Hepatocyte (in vitro differentiated cells): ENCODE measurements at regions not wholly inside any gene's neighbourhood (a gene's known extent, or its start where the extent isn't known, plus 50 kb on each side); places are given as distances from the start of the nearest gene placed in this dataset.

Source experiments
- DNase-seq: peaks from one replicate; pipeline ENCODE4 v3.0.0-alpha.2; 2016; ENCODE audit warnings: low spot score
- H2AFZ ChIP-seq: fragments of 200-600 bp; sonication (generic); 2 replicates; pipeline ENCODE4 v1.6.0; 2016; ENCODE audit warnings: antibody characterized with exemption, mild to moderate bottlenecking
- H3K27ac ChIP-seq: fragments of 200-600 bp; sonication (generic); 2 replicates; pipeline ENCODE4 v1.5.1; 2016; ENCODE audit warnings: mild to moderate bottlenecking
- H3K27me3 ChIP-seq: fragments of 200-600 bp; sonication (generic); 2 replicates; pipeline ENCODE4 v1.6.1; 2016
- H3K36me3 ChIP-seq: fragments of 200-600 bp; sonication (generic); replicated peaks from 2 replicates; pipeline ENCODE4 v1.5.1; 2016; ENCODE audit warnings: low read depth; ENCODE audit not compliant: insufficient read depth
- H3K4me1 ChIP-seq: fragments of 200-600 bp; sonication (generic); 2 replicates; pipeline ENCODE4 v1.5.1; 2016; ENCODE audit warnings: mild to moderate bottlenecking, moderate library complexity; ENCODE audit not compliant: insufficient read depth
- H3K4me2 ChIP-seq: fragments of 200-600 bp; sonication (generic); 2 replicates; pipeline ENCODE4 v1.6.0; 2016
- H3K4me3 ChIP-seq: fragments of 200-600 bp; sonication (generic); 2 replicates; pipeline ENCODE4 v1.5.1; 2016; ENCODE audit warnings: mild to moderate bottlenecking
- H3K79me2 ChIP-seq: fragments of 200-600 bp; sonication (generic); 2 replicates; pipeline ENCODE4 v1.6.0; 2017; ENCODE audit warnings: mild to moderate bottlenecking
- H3K9me2 ChIP-seq: fragments of 200-600 bp; sonication (generic); replicated peaks from 2 replicates; pipeline ENCODE4 v1.6.0; 2017; ENCODE audit warnings: mild to moderate bottlenecking; ENCODE audit not compliant: insufficient read depth
- H3K9me3 ChIP-seq: fragments of 200-600 bp; sonication (generic); 2 replicates; pipeline ENCODE4 v1.5.1; 2016; ENCODE audit warnings: low read depth, mild to moderate bottlenecking
- H4K20me1 ChIP-seq: fragments of 200-600 bp; sonication (generic); 2 replicates; pipeline ENCODE4 v1.6.0; 2016; ENCODE audit warnings: mild to moderate bottlenecking; ENCODE audit not compliant: insufficient read depth, poor library complexity, severe bottlenecking
- CTCF ChIP-seq: fragments of 200-600 bp; sonication (generic); IDR thresholded peaks from 2 replicates; pipeline ENCODE4 v1.5.1; 2016; ENCODE audit warnings: antibody characterized with exemption, mild to moderate bottlenecking; ENCODE audit not compliant: poor library complexity
- EZH2 ChIP-seq: fragments of 200-600 bp; sonication (generic); IDR thresholded peaks from 2 replicates; pipeline ENCODE4 v1.6.1; 2016; ENCODE audit warnings: antibody characterized with exemption, mild to moderate bottlenecking, borderline replicate concordance
- EZH2phosphoT487 ChIP-seq: fragments of 200-600 bp; sonication (generic); IDR thresholded peaks from one replicate; pipeline ENCODE4 v1.6.1; 2018; ENCODE audit warnings: antibody characterized with exemption, mild to moderate bottlenecking, low read depth, moderate library complexity; ENCODE audit not compliant: unreplicated experiment, severe bottlenecking
- WGBS: methylation state at CpG from one replicate; pipeline ENCODE4 v1.1.6; 2016; ENCODE audit warnings: low lambda C conversion rate; ENCODE audit errors: missing lambda C conversion rate; 5-methylcytosine and 5-hydroxymethylcytosine counted together

GRCh38 chr7:49020145-49020544, 95.8 kb downstream of the CDC14C start:
- Histone ChIP-seq H3K4me1 (no peaks in the 10 kb centered on the region), H3K27me3 (no peaks in the 10 kb centered on the region), H3K4me3 (no peak overlapping the region), H3K79me2 (no peaks in the 10 kb centered on the region), H3K4me2 (no peak overlapping the region), H3K27ac (no peak overlapping the region), H2AFZ (no peak overlapping the region), H3K36me3 (no peaks in the 10 kb centered on the region), H3K9me3 (no peaks in the 10 kb centered on the region), H4K20me1 (no peaks in the 10 kb centered on the region), H3K9me2 (no peaks in the 10 kb centered on the region)
- no peak for TF ChIP-seq EZH2phosphoT487
- TF ChIP-seq EZH2, result no peak
- no peak for TF ChIP-seq CTCF
- WGBS, result 73% methylated on average over 4 of the region's 4 CpGs
- no peak for DNase-seq

- H3K9me3 ChIP-seq, result no peaks in the 10 kb centered on the region
- H3K4me3 ChIP-seq, result no peak overlapping the region
- no peaks in the 10 kb centered on the region for H3K36me3 ChIP-seq
- TF ChIP-seq EZH2 (no peak), EZH2phosphoT487 (no peak), CTCF (no peak)
- H3K4me1 ChIP-seq, result no peaks in the 10 kb centered on the region
- no peaks in the 10 kb centered on the region for H3K79me2 ChIP-seq
- no peaks in the 10 kb centered on the region for H3K9me2 ChIP-seq
- DNase-seq, result no peak
- no peak overlapping the region for H2AFZ ChIP-seq
- H3K27me3 ChIP-seq, result no peaks in the 10 kb centered on the region
- H3K4me2 ChIP-seq, result no peak overlapping the region
- no peak overlapping the region for H3K27ac ChIP-seq
- no peaks in the 10 kb centered on the region for H4K20me1 ChIP-seq
These were observed 98.1 kb downstream of the CDC14C start for GRCh38 chr7:49022448-49022847.

GRCh38 chr7:49023345-49024328, 99.3 kb downstream of the CDC14C start:
- Histone ChIP-seq H3K79me2 (no peaks in the 10 kb centered on the region), H3K9me2 (no peaks in the 10 kb centered on the region), H2AFZ (no peak overlapping the region), H3K27ac (no peak overlapping the region), H3K4me3 (no peak overlapping the region), H3K27me3 (no peaks in the 10 kb centered on the region), H3K36me3 (no peaks in the 10 kb centered on the region), H3K4me2 (no peak overlapping the region), H4K20me1 (no peaks in the 10 kb centered on the region), H3K9me3 (no peaks in the 10 kb centered on the region), H3K4me1 (no peaks in the 10 kb centered on the region)
- no peak for DNase-seq
- WGBS, result 76% methylated on average over 9 of the region's 9 CpGs
- TF ChIP-seq EZH2phosphoT487 (no peak), CTCF (no peak), EZH2 (no peak)
